ENCODE measurements at regions not wholly inside any gene's neighbourhood (a gene's known extent, or its start where the extent isn't known, plus 50 kb on each side); places are given as distances from the start of the nearest gene placed in this dataset.

GRCh38 chr5:135718151-135718550 lies 116.3 kb upstream of the SLC25A48 start:
- TF ChIP-seq CTCF (IDR thresholded peaks at IDR 0.05) (no peak), ZFX (IDR thresholded peaks at IDR 0.05; ENCODE audit: borderline replicate concordance) (no peak)

Measured in 22Rv1 (cell line).